H1 (cell line): ENCODE measurements at regions not wholly inside any gene's neighbourhood (a gene's known extent, or its start where the extent isn't known, plus 50 kb on each side); places are given as distances from the start of the nearest gene placed in this dataset.

ENCODE experiments used
- CTCF ChIA-PET: fragments of 300-600 bp; sonication (Branson Sonifier 250); formaldehyde crosslinking; loops from one replicate; lab custom pipeline; 2021; ENCODE audit not compliant: partially characterized antibody; lab: Charles Lee
- POLR2A ChIA-PET: fragments of 300-600 bp; sonication (Branson Sonifier 250); formaldehyde crosslinking; loops from one replicate; lab custom pipeline; 2021; ENCODE audit warnings: inconsistent platforms; ENCODE audit not compliant: partially characterized antibody; lab: Charles Lee
- DNase-seq, 2 experiments: peaks; one replicate each; pipeline versions ENCODE4 v3.0.0 to v3.0.0-alpha.2; 2010 to 2022; ENCODE audit warnings: low spot score in 2 of 2, low read depth in 1 of 2, mixed read lengths in 1 of 2
- FAIRE-seq: peaks from 2 replicates; lab custom pipeline; 2011; peaks lifted over from hg19 to GRCh38; lab: Jason Lieb, UNC
- H2AFZ ChIP-seq: 2 replicates; pipeline ENCODE4 v1.8.1; 2012; ENCODE audit warnings: low read length, inconsistent platforms
- H2AK5ac ChIP-seq: 2 replicates; pipeline ENCODE4 v1.6.1; 2013; ENCODE audit warnings: low read depth, low read length
- H2BK120ac ChIP-seq: replicated peaks from 2 replicates; pipeline ENCODE3; 2013; ENCODE audit warnings: low read depth, low read length, inconsistent platforms
- H2BK12ac ChIP-seq: 2 replicates; pipeline ENCODE4 v1.6.1; 2013; ENCODE audit warnings: low read depth, low read length
- H2BK15ac ChIP-seq: 2 replicates; pipeline ENCODE4 v1.6.1; 2013; ENCODE audit warnings: low read length
- H2BK20ac ChIP-seq: 2 replicates; pipeline ENCODE4 v1.6.1; 2013; ENCODE audit warnings: low read length
- H2BK5ac ChIP-seq: 2 replicates; pipeline ENCODE4 v1.6.1; 2013; ENCODE audit warnings: low read depth, low read length
- H3K14ac ChIP-seq: 2 replicates; pipeline ENCODE4 v1.6.1; 2013; ENCODE audit warnings: inconsistent platforms; ENCODE audit not compliant: insufficient read length
- H3K18ac ChIP-seq: 2 replicates; pipeline ENCODE4 v1.6.1; 2013; ENCODE audit warnings: low read length; ENCODE audit errors: extremely low read depth
- H3K23ac ChIP-seq: 2 replicates; pipeline ENCODE4 v1.6.1; 2013; ENCODE audit warnings: inconsistent platforms; ENCODE audit not compliant: insufficient read length
- H3K23me2 ChIP-seq: 2 replicates; pipeline ENCODE4 v1.6.1; 2013; ENCODE audit warnings: low read depth, low read length
- H3K27ac ChIP-seq: 2 replicates; pipeline ENCODE4 v1.6.1; 2011; ENCODE audit warnings: low read depth, low read length, inconsistent platforms
- H3K27me3 ChIP-seq, 4 experiments: replicated peaks in 1 of 4; 1 replicate in 1 of 4; 2 replicates in 3 of 4; pipeline versions ENCODE4 v1.6.1 to v1.8.1; 2011 to 2013; ENCODE audit warnings: low read length in 3 of 4, mild to moderate bottlenecking in 3 of 4, inconsistent platforms in 2 of 4, mixed read lengths in 2 of 4, moderate library complexity in 1 of 4; ENCODE audit not compliant: control insufficient read depth in 3 of 4, insufficient read depth in 3 of 4; ENCODE audit errors: extremely low read depth in 1 of 4
- H3K36me3 ChIP-seq, 4 experiments: 2 replicates each; pipeline versions ENCODE4 v1.6.1 to v1.8.1; 2011 to 2013; ENCODE audit warnings: mild to moderate bottlenecking in 4 of 4, low read length in 3 of 4, moderate library complexity in 2 of 4, control low read depth in 1 of 4, inconsistent platforms in 1 of 4; ENCODE audit not compliant: insufficient read depth in 4 of 4, control insufficient read depth in 2 of 4
- H3K4ac ChIP-seq: replicated peaks from 2 replicates; pipeline ENCODE3; 2013; ENCODE audit warnings: low read length, low read depth, mixed read lengths, inconsistent platforms; ENCODE audit not compliant: insufficient read length
- H3K4me1 ChIP-seq, 4 experiments: replicated peaks in 1 of 4; 1 replicate in 1 of 4; 2 replicates in 3 of 4; pipeline versions ENCODE4 v1.6.1 to v1.8.1; 2011 to 2013; ENCODE audit warnings: low read length in 3 of 4, inconsistent platforms in 2 of 4, mixed read lengths in 1 of 4; ENCODE audit not compliant: insufficient read depth in 4 of 4, control insufficient read depth in 3 of 4
- H3K4me2 ChIP-seq, 2 experiments: 2 replicates each; pipeline versions ENCODE4 v1.6.1 to v1.8.1; 2011 to 2013; ENCODE audit warnings: low read depth in 2 of 2, low read length in 2 of 2, control low read depth in 1 of 2, inconsistent platforms in 1 of 2, mild to moderate bottlenecking in 1 of 2; ENCODE audit not compliant: insufficient read depth in 1 of 2
- H3K4me3 ChIP-seq, 4 experiments: fragments of 200-600, 300-600 bp in 1 of 4; sonication (generic), shearing (Covaris generic), sonication (Bioruptor Twin) in 1 of 4; 2 replicates each; pipeline versions ENCODE4 v1.5.1 to v1.8.1; 2011 to 2016; ENCODE audit warnings: low read length in 4 of 4, low read depth in 3 of 4, control low read depth in 2 of 4, inconsistent platforms in 2 of 4, mild to moderate bottlenecking in 2 of 4, mixed read lengths in 1 of 4, moderate library complexity in 1 of 4; ENCODE audit not compliant: insufficient read depth in 2 of 4; ENCODE audit errors: extremely low read depth in 1 of 4
- H3K56ac ChIP-seq: replicated peaks from 2 replicates; pipeline ENCODE3; 2013; ENCODE audit warnings: low read depth, mild to moderate bottlenecking, mixed read lengths, low read length, inconsistent platforms; ENCODE audit not compliant: insufficient read length
- H3K79me1 ChIP-seq: 2 replicates; pipeline ENCODE4 v1.6.1; 2013; ENCODE audit warnings: low read depth, low read length, control low read depth
- H3K79me2 ChIP-seq, 2 experiments: 2 replicates each; pipeline versions ENCODE4 v1.6.1 to v1.8.1; 2012 to 2013; ENCODE audit warnings: low read length in 2 of 2, mild to moderate bottlenecking in 2 of 2, inconsistent platforms in 1 of 2; ENCODE audit not compliant: insufficient read depth in 2 of 2, control insufficient read depth in 1 of 2
- H3K9ac ChIP-seq, 4 experiments: replicated peaks in 1 of 4; 1 replicate in 1 of 4; 2 replicates in 3 of 4; pipeline versions ENCODE4 v1.6.1 to v1.8.1; 2011 to 2013; ENCODE audit warnings: low read depth in 3 of 4, low read length in 3 of 4, control low read depth in 2 of 4, mild to moderate bottlenecking in 2 of 4, moderate library complexity in 2 of 4, inconsistent platforms in 1 of 4; ENCODE audit errors: extremely low read depth in 1 of 4
- H3K9me3 ChIP-seq, 2 experiments: 2 replicates each; pipeline versions ENCODE4 v1.6.1 to v1.8.1; 2012 to 2013; ENCODE audit warnings: mild to moderate bottlenecking in 2 of 2, moderate library complexity in 2 of 2, control low read depth in 1 of 2, inconsistent platforms in 1 of 2, low read depth in 1 of 2, low read length in 1 of 2, mixed read lengths in 1 of 2; ENCODE audit not compliant: insufficient read depth in 2 of 2
- H4K20me1 ChIP-seq, 2 experiments: replicated peaks in 1 of 2; 2 replicates each; pipeline versions ENCODE3 to v1.8.1; 2011 to 2013; ENCODE audit warnings: inconsistent platforms in 2 of 2, low read length in 2 of 2, mild to moderate bottlenecking in 1 of 2; ENCODE audit not compliant: insufficient read depth in 2 of 2, control insufficient read depth in 1 of 2
- H4K5ac ChIP-seq: 2 replicates; pipeline ENCODE4 v1.6.1; 2013; ENCODE audit warnings: low read length, low read depth, mixed read lengths, inconsistent platforms; ENCODE audit not compliant: insufficient read length
- H4K8ac ChIP-seq: 2 replicates; pipeline ENCODE4 v1.8.0; 2013; ENCODE audit warnings: mild to moderate bottlenecking, moderate library complexity, low read length, inconsistent platforms; ENCODE audit not compliant: insufficient read depth; ENCODE audit errors: extremely low read depth
- H4K91ac ChIP-seq: replicated peaks from 2 replicates; pipeline ENCODE3; 2013; ENCODE audit warnings: low read length, mixed read lengths, inconsistent platforms; ENCODE audit not compliant: insufficient read length
- ATF3 ChIP-seq: IDR thresholded peaks from 2 replicates; pipeline ENCODE4 v1.6.1; 2011; ENCODE audit warnings: low read depth, mild to moderate bottlenecking, low read length; ENCODE audit not compliant: insufficient read depth
- CEBPB ChIP-seq: IDR thresholded peaks from 2 replicates; pipeline ENCODE4 v1.6.1; 2012; ENCODE audit warnings: low read depth, low read length
- CHD2 ChIP-seq: IDR thresholded peaks from 2 replicates; pipeline ENCODE4 v1.6.1; 2012; ENCODE audit warnings: low read length, improper control_type of control experiment
- CREB1 ChIP-seq: IDR thresholded peaks from 2 replicates; pipeline ENCODE4 v1.6.1; 2012; ENCODE audit warnings: inconsistent platforms
- CTBP2 ChIP-seq: IDR thresholded peaks from 2 replicates; pipeline ENCODE4 v1.7.0; 2011; ENCODE audit warnings: borderline replicate concordance, mild to moderate bottlenecking, moderate library complexity, mixed read lengths, low read length; ENCODE audit not compliant: insufficient read depth, insufficient read length
- GABPA ChIP-seq: IDR thresholded peaks from 2 replicates; pipeline ENCODE4 v1.6.1; 2011; ENCODE audit warnings: mild to moderate bottlenecking, low read length, moderate library complexity, borderline replicate concordance; ENCODE audit not compliant: insufficient read depth
- GTF2F1 ChIP-seq: IDR thresholded peaks from 2 replicates; pipeline ENCODE4 v1.6.1; 2012; ENCODE audit warnings: low read depth, low read length, improper control_type of control experiment, borderline replicate concordance
- HDAC2 ChIP-seq, 2 experiments: fragments of 300-600 bp in 1 of 2; sonication (generic) in 1 of 2; IDR thresholded peaks; 2 replicates each; pipeline ENCODE4 v1.6.1; 2011 to 2012; ENCODE audit warnings: low read depth in 2 of 2, low read length in 2 of 2, mild to moderate bottlenecking in 2 of 2, moderate library complexity in 2 of 2, borderline replicate concordance in 1 of 2, inconsistent platforms in 1 of 2
- SIX5 ChIP-seq: IDR thresholded peaks from 2 replicates; pipeline ENCODE4 v1.6.1; 2011; ENCODE audit warnings: mild to moderate bottlenecking, low read depth, low read length
- SP2 ChIP-seq: IDR thresholded peaks from 2 replicates; pipeline ENCODE4 v1.6.1; 2012; ENCODE audit warnings: mild to moderate bottlenecking, low read length, inconsistent platforms
- SP4 ChIP-seq: IDR thresholded peaks from 2 replicates; pipeline ENCODE4 v1.6.1; 2012; ENCODE audit warnings: low read length, inconsistent platforms
- TEAD4 ChIP-seq: IDR thresholded peaks from 2 replicates; pipeline ENCODE4 v1.6.1; 2012; ENCODE audit warnings: low read depth, low read length, inconsistent platforms, mixed read lengths
- YY1 ChIP-seq: IDR thresholded peaks from 2 replicates; pipeline ENCODE4 v1.6.1; 2011; ENCODE audit warnings: low read depth, mild to moderate bottlenecking, low read length
- WGBS, 2 experiments: shearing (Covaris generic) in 1 of 2; methylation state at CpG; one replicate each; pipeline versions ENCODE4 v1.1.6 to v1.1.7; 2013 to 2015; ENCODE audit warnings: low lambda C conversion rate in 2 of 2, mixed read lengths in 2 of 2, inconsistent platforms in 1 of 2, low coverage in 1 of 2, missing lambda C conversion rate in 1 of 2; ENCODE audit not compliant: insufficient replicate concordance in 2 of 2, insufficient coverage in 1 of 2, insufficient read length in 1 of 2; ENCODE audit errors: extremely low coverage in 1 of 2, missing lambda C conversion rate in 1 of 2; 5-methylcytosine and 5-hydroxymethylcytosine counted together

- Histone ChIP-seq H3K79me1 (no peaks in the 10 kb centered on the region), H4K5ac (no peak overlapping the region), H3K23me2 (no peaks in the 10 kb centered on the region), H3K23ac (no peak overlapping the region), H2BK5ac (no peak overlapping the region), H4K20me1 (no peaks in the 10 kb centered on the region), H3K9ac (no peak overlapping the region), H4K8ac (no peak overlapping the region), H3K4me1 (no peaks in the 10 kb centered on the region), H3K4me3 (no peak overlapping the region), H3K18ac (no peak overlapping the region), H3K27me3 (no peaks in the 10 kb centered on the region), H3K4me2 (no peak overlapping the region), H2BK12ac (no peak overlapping the region), H3K56ac (no peak overlapping the region), H3K14ac (no peak overlapping the region), H2BK20ac (no peak overlapping the region), H2BK120ac (no peak overlapping the region), H2AFZ (no peak overlapping the region), H3K4ac (no peak overlapping the region), H3K27ac (no peak overlapping the region), H4K91ac (no peak overlapping the region), H3K79me2 (no peaks in the 10 kb centered on the region), H2AK5ac (no peak overlapping the region), H3K9me3 (no peaks in the 10 kb centered on the region), H3K36me3 (no peaks in the 10 kb centered on the region), H2BK15ac (no peak overlapping the region)
- FAIRE-seq (no peak), DNase-seq (no peak)
- WGBS, 2 experiments = 87 to 100% methylated on average over 1 to 5 of the region's 5 CpGs
- POLR2A ChIA-PET = interaction anchor here (0.6 kb wide), 1 partner anchor 15 kb away, joined by 3 read pairs; no protein-coding TSS in a partner anchor
- CTCF ChIA-PET = interaction anchor here (1.0 kb wide), 1 partner anchor 40 kb away, joined by 3 read pairs; no protein-coding TSS in a partner anchor
- TF ChIP-seq YY1 (no peak), CEBPB (no peak), SP2 (no peak), SIX5 (no peak), CREB1 (no peak), CTBP2 (no peak), GTF2F1 (no peak), HDAC2 (IDR thresholded peaks at IDR 0.05; ENCODE audit: borderline replicate concordance in 1 of 2, low read depth in 2 of 2, low read length in 2 of 2) (no peak), SP4 (no peak), TEAD4 (no peak), ATF3 (no peak), GABPA (no peak), CHD2 (no peak)
Measured at GRCh38 chr2:180753809-180754761, 226.3 kb upstream of the UBE2E3 start.
